MCF 10A (cell line): ENCODE measurements at regions not wholly inside any gene's neighbourhood (a gene's known extent, or its start where the extent isn't known, plus 50 kb on each side); places are given as distances from the start of the nearest gene placed in this dataset.

Experiments
- BruUV-seq: library from RNA; stranded (reverse); fragments of 400-500 nt; replicated peaks from 2 replicates; lab custom pipeline; 2021; lab: Mats Ljungman, UMichigan
- CTCF ChIA-PET: fragments of 300-600 bp; sonication (Branson Sonifier 250); formaldehyde crosslinking; extraction: SDS; loops from one replicate; lab custom pipeline; 2021; ENCODE audit warnings: antibody characterized with exemption, inconsistent platforms; lab: Yijun Ruan, JAX
- POLR2A ChIA-PET: fragments of 300-600, 350-650 bp; sonication (Branson Sonifier 250); formaldehyde crosslinking; extraction: SDS; loops from one replicate; lab custom pipeline; 2020; ENCODE audit warnings: antibody characterized with exemption, inconsistent platforms; lab: Yijun Ruan, JAX
- DNase-seq: peaks from one replicate; pipeline ENCODE4 v3.0.0-alpha.2; 2018; ENCODE audit not compliant: unreplicated experiment
- H3K27ac Mint-ChIP-seq: one replicate; pipeline ENCODE4 v1.8.0; 2022; ENCODE audit warnings: mild to moderate bottlenecking, low read depth, mixed read lengths; ENCODE audit not compliant: unreplicated experiment
- H3K27me3 Mint-ChIP-seq: one replicate; pipeline ENCODE4 v1.8.0; 2022; ENCODE audit warnings: mixed read lengths; ENCODE audit not compliant: insufficient read depth, unreplicated experiment
- H3K36me3 Mint-ChIP-seq: one replicate; pipeline ENCODE4 v1.8.0; 2022; ENCODE audit warnings: mild to moderate bottlenecking, moderate library complexity, mixed read lengths; ENCODE audit not compliant: insufficient read depth, unreplicated experiment
- H3K4me1 Mint-ChIP-seq: one replicate; pipeline ENCODE4 v1.8.0; 2022; ENCODE audit warnings: mixed read lengths; ENCODE audit not compliant: insufficient read depth, unreplicated experiment
- H3K4me3 Mint-ChIP-seq: one replicate; pipeline ENCODE4 v1.8.0; 2022; ENCODE audit warnings: mild to moderate bottlenecking, moderate library complexity, mixed read lengths; ENCODE audit not compliant: unreplicated experiment
- H3K9me3 Mint-ChIP-seq: one replicate; pipeline ENCODE4 v1.8.0; 2022; ENCODE audit warnings: mixed read lengths; ENCODE audit not compliant: unreplicated experiment
- CTCF ChIP-seq: fragments of 200-600 bp; IDR thresholded peaks from one replicate; pipeline ENCODE4 v1.8.0; 2022; ENCODE audit warnings: antibody characterized with exemption, mild to moderate bottlenecking; ENCODE audit not compliant: unreplicated experiment
- intact Hi-C: fragments of 100-400 bp; cut with micrococcal nuclease; formaldehyde crosslinking; loops from 2 replicates; pipeline ENCODE4 v1.14.1; 2022

- H3K4me1 Mint-ChIP-seq, result peaks cover 5% of the 10 kb centered on the region
- intact Hi-C loops, result no loop called here
- BruUV-seq, result no TSS peak
- H3K4me3 Mint-ChIP-seq, result no peak overlapping the region
- ChIA-PET POLR2A (no interaction called here), CTCF (no interaction called here)
- H3K36me3 Mint-ChIP-seq, result no peaks in the 10 kb centered on the region
- no peak overlapping the region for H3K27ac Mint-ChIP-seq
- no peak for TF ChIP-seq CTCF
- no peaks in the 10 kb centered on the region for H3K9me3 Mint-ChIP-seq
- DNase-seq, result no peak
- H3K27me3 Mint-ChIP-seq, result peaks cover 36% of the 10 kb centered on the region
These were observed 264.3 kb downstream of the PTPRU start for GRCh38 chr1:29500651-29501050.

- Mint-ChIP-seq H3K9me3 (no peaks in the 10 kb centered on the region), H3K36me3 (no peaks in the 10 kb centered on the region), H3K4me1 (peaks cover 5% of the 10 kb centered on the region), H3K27me3 (peaks cover 32% of the 10 kb centered on the region), H3K4me3 (no peak overlapping the region), H3K27ac (no peak overlapping the region)
- no peak for TF ChIP-seq CTCF
- BruUV-seq, result no TSS peak
- CTCF ChIA-PET, result no interaction called here
- POLR2A ChIA-PET, result no interaction called here
- intact Hi-C loops, result no loop called here
- no peak for DNase-seq
These were observed 263.7 kb downstream of the PTPRU start for GRCh38 chr1:29500041-29500440.

GRCh38 chr1:29499104-29499650, 262.9 kb downstream of the PTPRU start:
- DNase-seq, result no peak
- Mint-ChIP-seq H3K4me1 (peaks cover 5% of the 10 kb centered on the region), H3K9me3 (no peaks in the 10 kb centered on the region), H3K36me3 (no peaks in the 10 kb centered on the region), H3K27me3 (peaks cover 29% of the 10 kb centered on the region), H3K4me3 (no peak overlapping the region), H3K27ac (no peak overlapping the region)
- no TSS peak for BruUV-seq
- POLR2A ChIA-PET, result no interaction called here
- CTCF ChIA-PET, result no interaction called here
- intact Hi-C loops, result no loop called here
- TF ChIP-seq CTCF, result no peak

GRCh38 chr1:29498126-29499103, 262.1 kb downstream of the PTPRU start:
- peak; percentile 13 for DNase-seq
- Mint-ChIP-seq H3K4me3 (no peak overlapping the region), H3K27ac (no peak overlapping the region), H3K9me3 (no peaks in the 10 kb centered on the region), H3K36me3 (no peaks in the 10 kb centered on the region), H3K4me1 (peaks cover 5% of the 10 kb centered on the region), H3K27me3 (peaks cover 21% of the 10 kb centered on the region)
- ChIA-PET POLR2A (interaction anchor here (0.6 kb wide), 1 partner anchor 179 kb away, joined by 3 read pairs; no protein-coding TSS in a partner anchor), CTCF (no interaction called here)
- BruUV-seq, result no TSS peak
- intact Hi-C loops, result no loop called here
- TF ChIP-seq CTCF, result no peak
